Esophagus (tissue), 2 donors: ENCODE measurements at regions not wholly inside any gene's neighbourhood (a gene's known extent, or its start where the extent isn't known, plus 50 kb on each side); places are given as distances from the start of the nearest gene placed in this dataset.

ENCODE experiments used
- H3K27ac ChIP-seq, 2 donors: one replicate each; pipeline ENCODE4 v1.5.1; 2013; ENCODE audit warnings: low read depth in 2 of 2, mild to moderate bottlenecking in 2 of 2, inconsistent platforms in 1 of 2, low read length in 1 of 2, moderate library complexity in 1 of 2
- H3K27me3 ChIP-seq, 2 donors: one replicate each; pipeline ENCODE4 v1.6.1; 2013; ENCODE audit warnings: low read length in 2 of 2, control low read depth in 1 of 2, mild to moderate bottlenecking in 1 of 2; ENCODE audit not compliant: insufficient read depth in 2 of 2, control insufficient read depth in 1 of 2
- H3K36me3 ChIP-seq, 2 donors: one replicate each; pipeline ENCODE4 v1.6.1; 2013; ENCODE audit warnings: low read length in 1 of 2; ENCODE audit not compliant: control insufficient read depth in 2 of 2, insufficient read depth in 2 of 2
- H3K4me1 ChIP-seq, 2 donors: one replicate each; pipeline ENCODE4 v1.6.1; 2013; ENCODE audit warnings: low read length in 1 of 2; ENCODE audit not compliant: control insufficient read depth in 2 of 2, insufficient read depth in 2 of 2
- H3K4me3 ChIP-seq, 2 donors: one replicate each; pipeline ENCODE4 v1.5.1; 2013; ENCODE audit warnings: low read length in 2 of 2, mild to moderate bottlenecking in 2 of 2, low read depth in 1 of 2, moderate library complexity in 1 of 2
- H3K9me3 ChIP-seq, 2 donors: one replicate each; pipeline ENCODE4 v1.6.1; 2013; ENCODE audit warnings: mild to moderate bottlenecking in 2 of 2, low read depth in 1 of 2, low read length in 1 of 2, moderate library complexity in 1 of 2; ENCODE audit not compliant: control insufficient read depth in 2 of 2, insufficient read depth in 1 of 2
- WGBS, 2 donors: extraction: QIAGEN DNeasy Blood & Tissue Kit; methylation state at CpG; one replicate each; pipeline ENCODE4 v1.1.7; 2013; 5-methylcytosine and 5-hydroxymethylcytosine counted together
- donor health status: healthy with polysubstance abuse.
- donor health status: Bipolar disorder and iron deficiency.

- whole genome bisulfite sequencing, 2 donors = 73 to 77% methylated on average over 3 of the region's 3 CpGs
- no peaks in the 10 kb centered on the region for H3K27me3 ChIP-seq
Observed at GRCh38 chr5:57676222-57677098, 193.8 kb upstream of the ACTBL2 start.

DNA sequence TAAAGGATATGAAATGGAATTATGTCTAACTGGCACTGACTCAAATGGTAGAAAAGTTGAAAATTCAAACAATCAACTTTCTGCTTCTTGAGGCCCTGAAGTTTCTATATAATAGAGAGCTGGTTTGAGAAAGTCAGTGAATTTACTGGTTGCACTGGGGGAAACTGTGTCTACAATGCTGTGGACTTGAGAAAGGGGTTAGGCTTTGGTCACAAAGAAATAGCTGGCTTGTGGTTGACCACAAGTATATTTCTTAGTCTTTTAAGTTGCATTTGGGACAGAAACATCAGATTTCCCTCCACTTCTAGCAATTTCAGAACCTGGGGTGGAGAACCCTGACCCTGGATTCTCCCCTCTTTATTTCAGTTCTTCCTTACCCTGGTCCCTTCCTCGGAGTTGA lies 192.6 kb upstream of the ACTBL2 start:
- Histone ChIP-seq H3K4me3 (no peak overlapping the region), H3K4me1 (no peaks in the 10 kb centered on the region), H3K36me3 (no peaks in the 10 kb centered on the region), H3K27me3 (no peaks in the 10 kb centered on the region), H3K27ac (no peak overlapping the region), H3K9me3 (no peaks in the 10 kb centered on the region)
- 83 to 84% methylated on average over 1 of the region's 1 CpG for WGBS, 2 donors

More at GRCh38 chr5:57676222-57677098, 193.8 kb upstream of the ACTBL2 start:
- Histone ChIP-seq H3K9me3 (no peaks in the 10 kb centered on the region), H3K27ac (no peak overlapping the region), H3K4me1 (peaks cover 0 to 3% of the 10 kb centered on the region in 2 donors), H3K4me3 (no peak overlapping the region), H3K36me3 (no peaks in the 10 kb centered on the region)

DNA sequence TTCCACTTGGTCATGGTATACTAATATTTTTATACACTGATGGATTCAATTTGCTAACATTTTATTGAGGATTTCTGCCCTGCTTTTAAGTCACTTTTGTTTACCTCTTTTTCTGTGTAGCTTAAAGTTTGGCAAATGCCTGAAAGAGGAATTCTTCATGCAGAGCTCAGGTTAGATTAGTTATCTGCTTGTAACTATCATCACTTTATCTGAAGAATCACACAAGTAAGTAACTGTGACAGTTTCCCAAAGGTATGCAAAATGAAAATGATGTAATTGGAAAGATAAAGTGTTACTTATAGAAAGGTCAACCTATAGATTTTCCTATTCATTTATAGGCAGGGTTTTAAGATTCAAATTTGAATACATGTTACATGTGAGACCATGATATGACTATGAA lies 188.8 kb upstream of the ACTBL2 start:
- Histone ChIP-seq H3K27me3 (no peaks in the 10 kb centered on the region), H3K9me3 (no peaks in the 10 kb centered on the region), H3K27ac (no peak overlapping the region), H3K4me1 (no peaks in the 10 kb centered on the region), H3K36me3 (no peaks in the 10 kb centered on the region), H3K4me3 (no peak overlapping the region)

- Histone ChIP-seq H3K9me3 (no peaks in the 10 kb centered on the region), H3K36me3 (no peaks in the 10 kb centered on the region), H3K27ac (no peak overlapping the region), H3K27me3 (no peaks in the 10 kb centered on the region), H3K4me3 (no peak overlapping the region), H3K4me1 (no peaks in the 10 kb centered on the region)
Observed at GRCh38 chr5:57666582-57666981, 184.0 kb upstream of the ACTBL2 start.

DNA sequence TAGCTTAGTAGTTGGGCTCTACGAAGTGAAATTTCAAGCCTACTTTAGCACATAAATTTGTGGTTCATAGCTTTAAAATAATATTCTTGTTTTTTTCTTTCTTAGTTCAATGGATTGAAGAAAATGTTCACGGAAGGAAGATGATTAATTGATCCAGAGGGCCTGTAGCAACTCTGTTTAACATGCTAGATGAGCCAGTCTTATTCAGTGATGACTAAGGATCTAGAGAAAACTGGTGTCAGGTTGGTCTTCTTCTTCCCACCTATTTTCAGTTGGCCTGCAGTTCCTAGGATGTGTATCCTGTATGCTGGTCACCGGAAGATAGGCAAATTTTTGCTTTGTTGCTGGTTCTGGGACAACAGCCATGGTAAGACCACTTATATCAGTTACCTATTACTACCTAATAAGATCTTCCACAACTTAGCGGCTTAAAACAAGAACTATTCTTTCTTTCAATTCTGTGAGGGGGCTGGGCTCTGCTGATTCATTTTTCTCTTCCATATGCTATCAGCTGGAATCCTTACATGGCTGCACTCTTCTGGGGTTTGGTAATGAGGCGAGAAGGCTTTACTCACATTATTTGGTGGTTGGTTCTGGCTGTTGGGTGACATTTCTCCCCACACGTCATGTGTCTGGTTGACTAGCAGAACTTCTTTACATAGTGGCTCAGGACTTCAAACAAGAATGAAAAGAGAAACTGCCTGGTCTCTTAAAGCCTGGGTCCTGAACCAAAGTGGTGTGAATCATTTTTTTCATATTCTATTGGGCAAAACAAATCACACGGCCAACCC lies 182.7 kb upstream of the ACTBL2 start:
- no peaks in the 10 kb centered on the region for H3K9me3 ChIP-seq
- no peaks in the 10 kb centered on the region for H3K27me3 ChIP-seq
- H3K4me1 ChIP-seq = no peaks in the 10 kb centered on the region
- H3K4me3 ChIP-seq = no peak overlapping the region
- H3K27ac ChIP-seq = no peak overlapping the region
- H3K36me3 ChIP-seq = no peaks in the 10 kb centered on the region
- 89 to 90% methylated on average over 7 of the region's 7 CpGs for WGBS, 2 donors

GRCh38 chr5:57664700-57665099 lies 182.1 kb upstream of the ACTBL2 start:
- no peaks in the 10 kb centered on the region for H3K4me1 ChIP-seq
- 94 to 95% methylated on average over 1 of the region's 1 CpG for WGBS, 2 donors
- no peaks in the 10 kb centered on the region for H3K36me3 ChIP-seq
- H3K27me3 ChIP-seq = no peaks in the 10 kb centered on the region
- no peak overlapping the region for H3K4me3 ChIP-seq
- no peaks in the 10 kb centered on the region for H3K9me3 ChIP-seq
- no peak overlapping the region for H3K27ac ChIP-seq

DNA sequence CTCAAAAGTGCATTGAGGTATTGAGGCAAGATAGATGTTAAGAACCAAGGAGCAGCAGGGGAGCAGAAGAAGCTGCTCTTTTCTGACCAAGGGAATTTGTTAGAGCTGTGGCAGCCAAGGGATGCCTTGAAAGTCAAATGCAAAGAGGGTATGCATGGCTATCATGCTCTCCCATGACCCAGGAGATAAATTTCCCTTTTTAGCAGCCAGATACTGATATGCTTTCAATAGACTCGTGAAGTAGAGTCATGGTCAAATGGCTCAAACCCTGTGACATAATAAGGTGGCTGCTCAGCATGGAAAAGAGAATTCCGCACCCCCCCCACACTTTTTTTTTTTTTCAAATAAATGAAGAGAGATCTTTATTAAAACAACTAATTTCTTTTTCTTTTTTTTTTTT lies 180.9 kb upstream of the ACTBL2 start:
- Histone ChIP-seq H3K36me3 (no peaks in the 10 kb centered on the region), H3K9me3 (no peaks in the 10 kb centered on the region), H3K27me3 (no peaks in the 10 kb centered on the region), H3K4me3 (no peak overlapping the region), H3K27ac (no peak overlapping the region), H3K4me1 (no peaks in the 10 kb centered on the region)
- 85 to 88% methylated on average over 2 of the region's 2 CpGs for WGBS, 2 donors

DNA sequence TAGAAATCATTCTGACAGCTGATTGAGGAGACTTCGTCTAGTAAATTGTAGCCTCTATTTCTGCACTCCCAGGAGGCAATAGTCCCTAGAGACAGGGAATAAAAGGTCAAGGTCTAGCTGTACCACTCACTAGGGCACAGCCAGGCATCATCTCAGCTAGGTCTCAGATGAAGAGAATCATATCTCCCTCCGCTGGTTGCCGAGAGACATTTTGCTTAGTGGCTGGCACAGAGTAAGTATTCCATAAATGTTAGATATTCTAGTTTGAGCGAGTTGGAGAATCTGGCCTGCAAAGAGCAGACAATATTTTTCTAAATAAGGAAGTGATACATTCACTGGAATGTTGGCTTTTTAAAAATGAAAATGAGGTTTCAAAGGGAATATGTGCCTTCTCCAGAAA lies 180.4 kb upstream of the ACTBL2 start:
- H3K27me3 ChIP-seq = no peaks in the 10 kb centered on the region
- H3K36me3 ChIP-seq = no peaks in the 10 kb centered on the region
- WGBS, 2 donors = 77 to 79% methylated on average over 4 of the region's 4 CpGs
- H3K4me3 ChIP-seq = no peak overlapping the region
- H3K9me3 ChIP-seq = no peaks in the 10 kb centered on the region
- H3K4me1 ChIP-seq = no peaks in the 10 kb centered on the region
- no peak overlapping the region for H3K27ac ChIP-seq

DNA sequence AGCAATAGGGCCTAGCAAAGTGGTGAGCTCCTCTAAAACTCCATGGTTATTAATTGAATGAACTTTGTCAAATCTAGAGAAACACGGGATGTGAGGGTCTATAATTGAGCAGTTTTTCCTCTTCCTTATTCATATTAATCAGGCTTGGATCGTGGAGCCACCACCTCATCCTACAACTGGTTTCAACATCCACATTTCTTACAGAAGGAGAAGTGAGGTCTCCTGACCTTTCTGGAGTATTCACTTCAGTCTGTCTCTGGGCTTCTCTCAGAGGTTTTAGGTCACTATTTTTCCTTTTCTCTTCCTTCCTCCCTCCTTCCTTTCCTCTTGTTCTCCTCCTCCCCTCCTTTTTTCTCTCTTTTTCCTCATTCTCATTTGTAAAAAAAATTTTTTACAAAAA lies 177.3 kb upstream of the ACTBL2 start:
- H3K4me3 ChIP-seq = no peak overlapping the region
- no peak overlapping the region for H3K27ac ChIP-seq
- no peaks in the 10 kb centered on the region for H3K36me3 ChIP-seq
- no peaks in the 10 kb centered on the region for H3K4me1 ChIP-seq
- no peaks in the 10 kb centered on the region for H3K27me3 ChIP-seq
- 79 to 80% methylated on average over 2 of the region's 2 CpGs for WGBS, 2 donors
- no peaks in the 10 kb centered on the region for H3K9me3 ChIP-seq
